T-helper 2 cell treated with Interferon-gamma antibody and Interleukin-4, amounts not matched to agents 100 ng/mL and 5 ng/mL, for 36 hours (primary cell): ENCODE measurements at regions not wholly inside any gene's neighbourhood (a gene's known extent, or its start where the extent isn't known, plus 50 kb on each side); places are given as distances from the start of the nearest gene placed in this dataset.
"Not testable (repeated sequence)": the region's sequence is repeated elsewhere in the genome, so short reads cannot be mapped to it uniquely, and the experiment has no call there.

Source experiments
- intact Hi-C: fragments of 100-400 bp; cut with micrococcal nuclease; formaldehyde crosslinking; loops from one replicate; pipeline ENCODE4 v1.15.1; 2023

GRCh38 chr4:83923341-83923740 lies 387.4 kb downstream of the GPAT3 start:
- intact Hi-C loops: no loop called here

GRCh38 chr4:83922402-83922801 lies 386.5 kb downstream of the GPAT3 start:
- intact Hi-C loops: no loop called here

DNA sequence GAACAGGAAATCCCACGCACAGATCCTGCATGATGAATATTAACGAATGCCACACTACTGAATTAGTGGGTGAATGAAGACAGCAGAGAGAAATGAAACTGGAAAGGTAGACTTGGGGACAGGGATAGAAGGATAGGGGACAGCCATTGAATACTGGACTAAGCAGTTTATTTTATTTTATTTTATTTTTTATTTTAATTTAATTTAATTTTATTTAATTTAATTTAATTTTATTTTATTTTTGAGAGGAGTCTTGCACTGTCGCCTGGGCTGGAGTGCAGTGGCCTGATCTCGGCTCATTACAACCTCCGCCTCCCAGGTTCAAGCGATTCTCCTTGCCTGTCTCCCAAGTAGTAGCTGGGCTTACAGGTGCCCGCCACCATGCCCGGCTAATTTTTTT lies 385.2 kb downstream of the GPAT3 start:
- intact Hi-C loops: no loop called here

- intact Hi-C loops: no loop called here
Measured at GRCh38 chr4:83920375-83920774, 384.5 kb downstream of the GPAT3 start.

DNA sequence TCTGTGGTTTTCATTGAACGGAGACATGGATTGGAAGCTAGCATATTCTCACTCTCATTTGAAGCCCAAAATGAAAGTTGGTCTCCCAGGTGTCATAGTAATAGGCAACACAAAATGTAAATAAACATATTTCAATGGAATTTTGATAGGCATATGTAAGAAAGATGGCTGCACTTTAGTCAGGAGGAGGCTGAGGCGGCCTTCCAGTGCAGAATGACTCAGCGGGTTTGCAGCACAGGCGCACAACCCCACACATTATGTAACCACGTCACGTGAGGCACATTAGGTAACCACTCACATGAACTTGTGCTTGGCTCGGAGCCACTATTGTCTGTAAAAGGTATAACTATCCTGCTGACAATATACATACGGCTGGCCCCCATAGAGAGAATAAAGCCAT lies 381.7 kb downstream of the GPAT3 start:
- intact Hi-C loops: no loop called here

- intact Hi-C loops: no loop called here
Measured at GRCh38 chr4:83910693-83911092, 374.8 kb downstream of the GPAT3 start.

- intact Hi-C loops: no loop called here
Measured at GRCh38 chr4:83906561-83906960, 370.7 kb downstream of the GPAT3 start.

- intact Hi-C loops: no loop called here
Measured at GRCh38 chr4:83905952-83906351, 370.0 kb downstream of the GPAT3 start.

DNA sequence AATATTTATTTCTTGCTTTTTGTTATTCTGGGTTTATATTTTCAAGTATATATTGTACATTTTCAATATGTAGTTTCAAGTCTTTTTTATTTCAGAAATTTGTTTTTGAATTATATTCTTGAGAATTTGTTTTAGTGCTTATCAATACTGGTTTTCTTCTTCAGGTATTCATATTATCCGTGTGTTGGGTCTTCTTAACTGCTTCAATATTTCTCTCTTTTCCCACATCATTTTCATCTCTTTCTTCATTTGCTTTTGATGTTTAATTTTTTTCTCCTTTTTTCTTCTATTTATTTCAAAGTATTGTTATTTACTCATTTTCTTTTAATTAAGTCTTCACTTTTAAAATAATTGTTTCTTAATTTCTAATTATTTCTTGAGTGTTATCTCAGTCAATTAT lies 367.8 kb downstream of the GPAT3 start:
- intact Hi-C loops: not testable (repeated sequence)

DNA sequence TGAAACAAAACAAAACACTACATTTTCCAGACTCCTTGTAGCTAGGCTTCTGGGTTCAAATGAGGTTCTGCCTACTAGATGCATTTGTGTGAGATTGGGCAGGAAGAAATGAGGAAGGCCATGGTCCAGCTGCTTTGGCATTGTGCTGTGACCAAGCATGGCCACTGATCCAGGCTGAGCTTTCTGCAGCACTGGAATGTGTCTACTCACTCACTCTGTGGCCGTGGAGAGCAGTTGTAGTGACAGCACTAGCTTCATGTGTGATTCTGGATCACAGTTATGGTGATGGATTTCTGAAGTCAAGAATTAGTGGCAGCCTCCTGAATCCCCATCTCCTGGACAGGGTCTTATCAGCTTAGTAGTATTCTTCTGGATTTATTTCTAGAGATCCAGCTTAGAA lies 358.9 kb downstream of the GPAT3 start:
- intact Hi-C loops: no loop called here

GRCh38 chr4:83890816-83891215 lies 354.9 kb downstream of the GPAT3 start:
- intact Hi-C loops: no loop called here

DNA sequence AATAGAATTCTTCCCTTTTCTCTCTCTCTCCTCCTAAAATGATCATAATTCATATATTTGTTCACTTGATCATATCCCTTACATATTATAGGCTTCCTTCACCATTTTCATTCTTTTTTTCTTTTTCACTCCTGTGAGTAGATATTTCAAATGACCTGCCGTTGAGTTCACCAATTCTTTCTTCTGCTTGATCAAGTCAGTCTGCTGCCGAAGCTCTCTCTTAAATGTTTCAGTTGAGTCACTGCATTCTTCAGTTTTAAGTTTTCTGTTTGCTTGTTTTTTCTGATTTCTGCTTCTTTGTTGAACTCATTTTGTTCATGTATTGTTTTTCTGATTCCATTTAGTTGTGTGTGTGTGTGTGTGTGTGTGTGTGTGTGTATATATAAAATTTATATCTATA lies 354.3 kb downstream of the GPAT3 start:
- intact Hi-C loops: no loop called here

- intact Hi-C loops: no loop called here
Measured at GRCh38 chr4:83889802-83890201, 353.9 kb downstream of the GPAT3 start.

DNA sequence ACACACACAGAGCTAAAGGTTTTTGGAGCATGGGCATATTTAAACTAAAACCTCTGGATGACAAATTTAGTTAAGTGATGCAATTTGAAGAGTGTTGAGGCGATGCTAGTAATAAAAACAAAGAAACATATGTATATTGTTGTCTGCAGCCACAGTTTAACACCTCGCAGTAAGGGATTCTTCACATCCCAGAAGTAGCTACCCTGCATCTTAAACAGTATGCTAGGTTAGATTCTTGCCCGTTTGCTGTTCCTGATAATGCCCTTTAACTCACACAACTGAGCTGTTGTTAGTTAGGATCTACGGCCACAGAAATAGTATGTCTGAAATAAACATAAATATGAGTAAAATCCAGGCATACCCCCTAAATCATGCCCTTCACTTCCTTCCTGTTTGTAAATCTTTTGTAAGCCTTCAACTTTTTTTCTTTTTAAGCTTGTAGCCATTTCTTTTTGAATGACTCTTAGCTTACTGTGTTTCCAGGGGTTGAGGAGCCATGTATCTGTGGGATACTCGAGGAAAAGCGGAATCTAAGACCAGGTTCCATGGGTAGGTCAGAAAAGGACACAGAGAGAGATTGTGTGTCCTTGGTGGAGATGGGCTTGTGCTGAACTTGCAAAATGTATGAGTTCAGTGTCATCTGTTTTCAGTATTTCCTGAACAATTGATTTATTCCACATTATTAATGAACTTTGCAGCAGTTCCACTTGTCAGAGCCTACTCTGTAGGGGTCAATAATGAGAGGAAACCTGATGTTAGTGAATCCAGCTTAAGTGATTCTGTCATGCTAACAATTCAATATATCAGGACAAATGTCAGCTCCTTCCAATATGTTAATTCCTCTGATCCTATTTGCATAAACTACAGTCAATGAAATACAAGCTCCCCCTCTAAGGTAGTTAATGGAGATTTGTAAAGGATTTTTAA lies 349.6 kb downstream of the GPAT3 start:
- intact Hi-C loops: no loop called here

- intact Hi-C loops: no loop called here
Measured at GRCh38 chr4:83876047-83876446, 340.1 kb downstream of the GPAT3 start.

DNA sequence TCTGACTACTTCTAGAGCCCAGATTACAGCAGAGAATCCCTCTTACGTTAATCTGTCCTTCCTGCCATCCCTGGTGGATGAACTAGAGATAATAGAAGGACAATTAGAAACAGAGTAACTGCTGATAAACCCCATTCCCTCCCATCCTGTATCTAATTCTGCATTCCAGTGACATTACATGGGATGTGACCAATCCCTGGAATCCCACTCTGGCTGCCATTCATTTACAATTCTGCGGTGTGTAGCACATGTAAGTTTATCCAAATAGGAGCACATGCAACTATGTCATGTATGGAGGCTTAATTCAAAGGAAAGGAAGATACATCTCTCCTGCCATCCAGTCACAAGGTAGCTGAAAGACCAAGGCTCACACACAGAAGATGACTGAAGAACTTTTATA lies 339.5 kb downstream of the GPAT3 start:
- intact Hi-C loops: no loop called here

DNA sequence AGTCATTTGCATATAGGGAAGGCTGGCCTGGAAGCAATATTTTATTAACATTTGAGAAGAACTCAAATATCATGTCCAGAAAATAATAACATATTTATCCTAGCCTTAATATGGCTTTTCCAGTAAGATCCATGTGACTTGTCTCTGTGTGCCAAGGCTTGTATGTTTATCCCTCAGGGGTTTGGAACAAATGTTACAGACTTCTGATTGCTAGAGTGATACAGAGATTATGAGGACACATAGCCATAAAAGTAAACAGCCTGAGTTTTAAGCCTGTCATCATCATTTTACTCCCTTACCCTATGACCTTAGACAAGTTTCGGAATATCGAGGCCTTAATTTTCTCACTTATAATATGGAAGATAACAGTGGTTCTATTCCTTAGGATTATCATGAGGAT lies 338.1 kb downstream of the GPAT3 start:
- intact Hi-C loops: no loop called here

DNA sequence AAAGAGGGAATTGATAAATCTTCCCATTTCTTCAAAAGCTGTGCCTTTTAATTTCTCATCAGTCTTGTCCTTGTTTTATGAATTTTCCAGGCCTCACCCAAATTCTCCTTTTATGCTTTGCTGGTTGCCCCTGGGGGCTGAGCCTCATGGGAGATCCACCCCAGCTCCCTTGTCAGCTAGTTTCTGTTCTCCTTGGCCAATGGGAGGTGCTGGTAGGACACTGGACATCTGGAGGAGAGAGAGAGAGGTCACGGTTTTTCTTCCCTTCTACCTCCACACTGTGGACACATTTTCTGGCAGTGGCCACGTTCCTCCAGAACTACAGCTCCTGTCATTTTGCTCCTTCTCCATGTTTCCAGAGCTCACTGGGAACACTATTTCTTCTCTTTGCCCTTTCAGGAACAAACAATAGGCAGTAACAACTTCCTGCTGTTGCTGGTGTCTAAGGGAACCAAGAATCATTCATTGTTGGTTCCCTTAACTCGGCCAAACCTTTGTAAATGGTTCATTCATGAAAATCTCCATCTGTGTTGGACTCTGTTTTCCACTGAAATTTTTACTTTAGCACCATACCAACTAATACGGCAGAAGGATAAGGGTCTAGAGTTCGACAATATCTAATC lies 334.5 kb downstream of the GPAT3 start:
- intact Hi-C loops: no loop called here

DNA sequence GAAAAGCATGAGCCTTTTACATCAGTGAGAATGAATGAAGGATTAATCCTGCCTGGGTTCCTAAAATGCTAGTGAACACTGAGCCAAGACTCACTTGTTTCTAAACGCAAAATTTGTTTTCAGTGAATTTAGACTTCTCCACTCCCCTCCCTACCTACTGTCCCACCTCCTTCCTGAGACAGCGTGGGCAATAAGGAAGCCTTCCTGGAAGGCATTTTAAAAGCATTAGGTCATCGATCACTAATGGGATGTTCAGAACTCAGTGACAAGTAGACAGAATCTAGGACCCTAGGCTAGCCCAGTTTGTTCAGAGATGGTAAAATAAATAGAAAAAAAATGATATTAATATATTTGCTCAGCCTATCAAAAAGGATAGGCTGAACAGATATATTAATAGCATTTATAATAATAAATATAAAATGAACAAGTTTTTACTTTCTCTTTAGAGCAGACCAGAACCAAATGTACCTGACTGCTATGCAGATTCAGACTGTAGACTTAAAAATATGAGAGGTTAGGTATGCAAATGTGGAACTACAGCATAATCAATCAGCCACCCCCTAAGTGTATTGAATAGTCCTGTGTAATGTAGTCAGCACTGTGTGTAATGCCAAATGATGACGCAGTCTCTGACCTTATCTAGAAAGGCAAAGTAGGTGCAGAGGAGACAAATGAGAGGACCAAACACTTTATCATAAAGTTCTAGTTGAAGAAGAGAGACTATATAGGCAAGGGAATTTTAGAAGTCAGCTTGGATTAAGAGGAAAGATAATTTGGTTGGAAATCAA lies 331.1 kb downstream of the GPAT3 start:
- intact Hi-C loops: no loop called here

- intact Hi-C loops: no loop called here
Measured at GRCh38 chr4:83865417-83866150, 329.7 kb downstream of the GPAT3 start.

DNA sequence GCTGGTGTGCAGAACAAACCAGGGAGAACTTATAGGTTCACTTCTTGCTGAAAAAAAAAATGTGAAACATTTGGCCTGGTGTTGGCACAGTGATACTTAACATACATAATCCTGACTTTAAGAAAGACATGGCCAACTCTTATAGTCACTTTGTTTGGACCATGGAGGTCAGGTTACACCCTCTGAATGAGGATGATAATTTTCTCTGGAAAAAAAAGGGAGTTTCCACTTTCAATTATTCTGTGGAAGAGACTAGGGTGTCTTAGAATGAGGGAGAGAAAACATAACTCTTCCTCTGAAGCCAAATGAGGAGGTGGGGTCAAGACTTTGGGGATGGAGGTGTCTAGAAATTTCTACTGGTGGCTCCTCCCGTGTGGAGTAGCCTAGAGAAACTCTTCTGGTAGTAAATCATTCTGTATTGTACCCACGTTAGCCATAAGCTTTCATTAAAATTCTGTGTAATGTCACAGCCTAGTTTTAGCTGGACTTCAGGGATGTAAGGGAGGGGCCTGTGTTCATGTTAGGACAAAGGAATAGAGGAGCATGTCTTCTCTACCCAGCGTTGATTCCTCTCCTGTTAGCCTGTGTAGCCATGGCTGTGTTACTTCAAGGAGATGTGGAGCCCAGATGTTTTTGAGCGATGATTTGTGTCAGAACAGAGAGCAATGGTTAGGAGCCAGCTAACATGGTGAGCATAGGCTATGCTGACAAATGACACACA lies 328.3 kb downstream of the GPAT3 start:
- intact Hi-C loops: no loop called here
